Prostate gland (tissue), 2 donors: ENCODE measurements at regions not wholly inside any gene's neighbourhood (a gene's known extent, or its start where the extent isn't known, plus 50 kb on each side); places are given as distances from the start of the nearest gene placed in this dataset.

Experiments used
- DNase-seq: peaks from one replicate; pipeline ENCODE4 v3.0.0-alpha.2; 2019; ENCODE audit warnings: low spot score
- H3K27ac ChIP-seq, 2 donors: fragments of 200-600 bp; sonication (generic); 2 replicates each; pipeline ENCODE4 v1.5.1; 2017 to 2019
- H3K27me3 ChIP-seq: fragments of 200-600 bp; sonication (generic); replicated peaks from 2 replicates; pipeline ENCODE4 v1.5.1; 2019; ENCODE audit not compliant: insufficient read depth
- H3K36me3 ChIP-seq, 2 donors: fragments of 200-600 bp; sonication (generic); 1 replicate in 1 of 2; 2 replicates in 1 of 2; pipeline versions ENCODE4 v1.5.1 to v1.8.1; 2017 to 2019
- H3K4me1 ChIP-seq: fragments of 200-600 bp; sonication (generic); replicated peaks from 2 replicates; pipeline ENCODE4 v1.5.1; 2019
- H3K4me3 ChIP-seq, 2 donors: fragments of 200-600 bp; sonication (generic); 2 replicates each; pipeline ENCODE4 v1.5.1; 2017 to 2019
- H3K9me3 ChIP-seq: fragments of 200-600 bp; sonication (generic); 2 replicates; pipeline ENCODE4 v1.5.1; 2017
- POLR2A ChIP-seq: fragments of 450-650 bp; IDR thresholded peaks from one replicate; pipeline ENCODE4 v1.6.1; 2016; ENCODE audit warnings: antibody characterized with exemption, mild to moderate bottlenecking
- POLR2AphosphoS5 ChIP-seq: sonication (generic); formaldehyde crosslinking; IDR thresholded peaks from one replicate; pipeline ENCODE4 v1.6.1; 2017; ENCODE audit warnings: antibody characterized with exemption
- WGBS: methylation state at CpG from one replicate; pipeline ENCODE4 v1.1.5; 2018; 5-methylcytosine and 5-hydroxymethylcytosine counted together
- intact Hi-C: fragments of 100-400 bp; cut with DNase I; formaldehyde crosslinking; loops from one replicate; pipeline ENCODE4 v1.14.2; 2022
- TF ChIP-seq, protein P1 (sequence below), 4 experiments: fragments of 200-600 bp in 2 of 4; fragments of 450-650 bp in 2 of 4; sonication (generic) in 2 of 4; IDR thresholded peaks; 1 replicate in 3 of 4; 2 replicates in 1 of 4; pipeline ENCODE4 v1.5.1; 2016 to 2019; ENCODE audit warnings: antibody characterized with exemption in 4 of 4, mild to moderate bottlenecking in 2 of 4, moderate library complexity in 2 of 4

DNA sequence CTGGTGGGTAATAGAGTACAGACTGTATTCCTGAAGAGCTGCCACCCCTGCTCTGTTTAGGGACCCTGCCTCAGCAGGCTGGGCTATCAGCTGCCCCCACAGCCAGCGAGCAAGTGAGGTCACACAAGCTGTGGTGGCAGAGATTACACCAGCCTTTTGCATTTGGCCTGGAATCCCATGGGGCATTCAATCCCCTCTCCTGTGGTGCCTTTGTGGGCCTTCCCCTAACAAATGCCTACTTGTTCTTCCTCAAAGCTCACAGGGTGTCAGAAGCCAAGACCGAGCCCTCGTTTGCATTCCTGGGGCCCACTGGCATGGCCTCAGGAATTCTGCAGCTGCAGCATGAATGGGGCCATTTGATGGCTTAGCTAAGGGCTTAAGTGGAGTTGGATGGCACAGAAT lies 212.7 kb upstream of the PHYHIPL start:
- intact Hi-C loops = loop anchor here (10.0 kb wide), 1 partner anchor 549 kb away; no protein-coding TSS in a partner anchor
- Histone ChIP-seq H3K9me3 (no peaks in the 10 kb centered on the region), H3K36me3 (no peaks in the 10 kb centered on the region), H3K4me1 (no peaks in the 10 kb centered on the region), H3K27me3 (no peaks in the 10 kb centered on the region), H3K27ac (no peak overlapping the region), H3K4me3 (no peak overlapping the region)
- 28% methylated on average over 3 of the region's 3 CpGs for WGBS
- DNase-seq = no peak
- TF ChIP-seq POLR2A (no peak), POLR2AphosphoS5 (no peak)
- TF ChIP-seq, protein P1, sequence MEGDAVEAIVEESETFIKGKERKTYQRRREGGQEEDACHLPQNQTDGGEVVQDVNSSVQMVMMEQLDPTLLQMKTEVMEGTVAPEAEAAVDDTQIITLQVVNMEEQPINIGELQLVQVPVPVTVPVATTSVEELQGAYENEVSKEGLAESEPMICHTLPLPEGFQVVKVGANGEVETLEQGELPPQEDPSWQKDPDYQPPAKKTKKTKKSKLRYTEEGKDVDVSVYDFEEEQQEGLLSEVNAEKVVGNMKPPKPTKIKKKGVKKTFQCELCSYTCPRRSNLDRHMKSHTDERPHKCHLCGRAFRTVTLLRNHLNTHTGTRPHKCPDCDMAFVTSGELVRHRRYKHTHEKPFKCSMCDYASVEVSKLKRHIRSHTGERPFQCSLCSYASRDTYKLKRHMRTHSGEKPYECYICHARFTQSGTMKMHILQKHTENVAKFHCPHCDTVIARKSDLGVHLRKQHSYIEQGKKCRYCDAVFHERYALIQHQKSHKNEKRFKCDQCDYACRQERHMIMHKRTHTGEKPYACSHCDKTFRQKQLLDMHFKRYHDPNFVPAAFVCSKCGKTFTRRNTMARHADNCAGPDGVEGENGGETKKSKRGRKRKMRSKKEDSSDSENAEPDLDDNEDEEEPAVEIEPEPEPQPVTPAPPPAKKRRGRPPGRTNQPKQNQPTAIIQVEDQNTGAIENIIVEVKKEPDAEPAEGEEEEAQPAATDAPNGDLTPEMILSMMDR (IDR thresholded peaks at IDR 0.05) = no peak

DNA sequence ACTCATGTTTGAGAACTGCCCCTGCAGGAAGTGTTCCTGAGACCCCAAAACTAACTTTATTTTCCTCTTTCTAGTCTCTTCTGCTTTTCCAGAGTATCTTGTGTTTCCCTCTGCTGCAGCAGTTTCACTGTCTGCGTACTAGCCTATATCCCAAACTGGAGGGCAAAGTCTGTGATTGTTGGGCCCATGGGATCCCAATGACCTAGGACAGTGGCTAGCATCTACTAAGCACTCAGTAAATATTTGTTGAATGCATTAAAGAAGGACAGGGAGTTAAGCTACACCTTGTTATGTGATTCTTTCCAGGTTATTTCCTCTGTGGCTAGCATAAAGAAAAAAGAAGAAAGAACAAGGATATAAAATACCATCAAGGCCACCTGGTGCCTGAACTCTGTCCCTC lies 210.6 kb upstream of the PHYHIPL start:
- no peak overlapping the region for H3K27ac ChIP-seq
- intact Hi-C loops = loop anchor here (10.0 kb wide), 1 partner anchor 551 kb away; no protein-coding TSS in a partner anchor
- no peaks in the 10 kb centered on the region for H3K27me3 ChIP-seq
- H3K36me3 ChIP-seq = no peaks in the 10 kb centered on the region
- DNase-seq = no peak
- H3K9me3 ChIP-seq = no peaks in the 10 kb centered on the region
- H3K4me1 ChIP-seq = no peaks in the 10 kb centered on the region
- TF ChIP-seq POLR2AphosphoS5 (no peak), POLR2A (no peak)
- TF ChIP-seq, protein P1 (IDR thresholded peaks at IDR 0.05) = no peak
- WGBS = 97% methylated on average over 1 of the region's 1 CpG
- H3K4me3 ChIP-seq = no peak overlapping the region

DNA sequence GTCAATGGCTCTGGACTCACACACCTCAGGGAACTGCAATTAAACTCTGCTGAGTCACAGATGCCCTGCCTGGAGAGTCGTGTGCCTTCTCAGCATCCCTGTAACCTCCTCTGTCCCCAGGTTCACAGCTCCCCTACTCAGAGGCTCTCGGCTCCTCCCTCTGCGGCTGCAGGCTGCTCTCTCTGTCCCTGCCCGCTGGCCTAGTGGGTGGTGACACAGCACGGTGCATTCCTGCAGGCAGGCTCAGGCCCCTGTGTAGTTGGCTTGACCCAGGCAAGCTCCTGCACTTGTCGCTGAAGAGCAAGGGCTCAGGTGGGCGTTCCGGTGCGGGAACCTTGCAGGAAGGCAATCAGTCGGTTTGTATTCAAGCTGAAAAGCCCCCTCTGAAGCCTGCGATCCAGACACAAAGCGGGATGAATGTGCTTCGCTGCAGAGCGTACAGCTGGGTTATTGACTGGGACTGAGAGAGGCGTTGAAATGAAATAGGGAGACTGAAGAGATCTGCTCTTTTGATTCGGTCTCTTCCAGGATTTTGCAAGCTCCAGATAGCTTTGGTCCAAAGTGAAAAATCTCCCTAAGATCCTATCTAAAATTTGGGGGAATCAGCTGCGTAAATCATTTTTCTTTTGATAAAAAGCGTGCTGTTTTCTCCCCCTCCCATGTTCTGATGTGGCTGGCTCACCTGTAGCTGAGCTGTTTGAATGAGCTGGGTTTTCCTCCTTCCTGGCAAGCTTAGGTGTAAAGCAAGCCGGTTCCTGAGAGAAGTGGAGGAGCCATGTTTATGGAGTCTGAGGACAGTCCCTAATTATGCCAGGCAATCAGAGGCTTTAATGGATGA lies 208.7 kb upstream of the PHYHIPL start:
- Histone ChIP-seq H3K4me3 (no peak overlapping the region), H3K9me3 (no peaks in the 10 kb centered on the region), H3K36me3 (no peaks in the 10 kb centered on the region), H3K4me1 (no peaks in the 10 kb centered on the region), H3K27me3 (no peaks in the 10 kb centered on the region), H3K27ac (no peak overlapping the region)
- intact Hi-C loops = loop anchor here (10.0 kb wide), 1 partner anchor 553 kb away; no protein-coding TSS in a partner anchor
- peak; percentile 24 for DNase-seq
- TF ChIP-seq POLR2A (no peak), POLR2AphosphoS5 (no peak)
- TF ChIP-seq, protein P1 (IDR thresholded peaks at IDR 0.05) = no peak
- WGBS = 17% methylated on average over 19 of the region's 19 CpGs

DNA sequence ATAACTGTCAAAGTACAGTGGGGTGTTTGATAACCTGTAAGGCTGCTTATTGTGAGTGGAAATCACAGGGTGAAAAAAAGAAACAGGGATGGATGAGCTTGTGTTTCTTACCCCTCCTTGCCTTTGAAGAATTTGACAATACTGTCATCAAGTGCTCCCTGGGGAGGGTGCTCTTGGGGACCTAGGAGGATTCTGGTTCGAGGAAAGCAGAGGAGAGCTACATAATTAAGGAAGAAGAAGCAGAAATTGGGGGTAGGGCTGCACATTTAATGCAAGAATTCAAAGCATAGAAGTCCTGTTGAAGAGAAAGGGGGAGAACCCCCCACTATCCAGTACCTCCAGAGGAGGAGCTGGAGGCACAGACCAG lies 208.1 kb upstream of the PHYHIPL start:
- Histone ChIP-seq H3K36me3 (no peaks in the 10 kb centered on the region), H3K27ac (no peak overlapping the region), H3K4me3 (no peak overlapping the region), H3K9me3 (no peaks in the 10 kb centered on the region), H3K4me1 (no peaks in the 10 kb centered on the region), H3K27me3 (no peaks in the 10 kb centered on the region)
- no peak for DNase-seq
- intact Hi-C loops = loop anchor here (10.0 kb wide), 1 partner anchor 554 kb away; no protein-coding TSS in a partner anchor
- TF ChIP-seq, protein P1 (IDR thresholded peaks at IDR 0.05) = no peak
- TF ChIP-seq POLR2A (no peak), POLR2AphosphoS5 (no peak)
- 41% methylated on average over 1 of the region's 1 CpG for WGBS

DNA sequence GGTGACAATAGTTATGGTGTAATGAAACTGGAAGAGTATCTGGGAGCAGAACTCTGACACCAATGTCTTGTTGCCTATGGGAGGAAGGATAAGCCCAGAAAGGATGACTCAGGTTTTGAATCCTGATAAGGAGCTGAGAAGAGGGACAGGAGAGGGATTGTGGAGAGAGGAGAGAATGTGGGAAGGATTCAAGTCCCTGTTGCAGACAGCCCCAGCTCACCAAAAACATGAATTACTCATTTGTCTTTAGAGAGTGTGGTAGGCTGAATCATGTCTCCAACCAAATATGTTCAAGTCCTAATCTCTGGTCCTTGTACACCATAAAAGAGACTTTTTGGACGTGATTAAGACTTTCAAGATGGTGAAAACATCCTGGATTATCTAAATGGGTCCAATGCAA lies 206.9 kb upstream of the PHYHIPL start:
- DNase-seq = no peak
- H3K9me3 ChIP-seq = no peaks in the 10 kb centered on the region
- no peak overlapping the region for H3K27ac ChIP-seq
- intact Hi-C loops = loop anchor here (10.0 kb wide), 1 partner anchor 555 kb away; no protein-coding TSS in a partner anchor
- H3K36me3 ChIP-seq = no peaks in the 10 kb centered on the region
- TF ChIP-seq, protein P1 (IDR thresholded peaks at IDR 0.05) = no peak
- no peak for TF ChIP-seq POLR2A
- no peak for TF ChIP-seq POLR2AphosphoS5
- no peaks in the 10 kb centered on the region for H3K4me1 ChIP-seq
- 100% methylated on average over 1 of the region's 1 CpG for WGBS
- no peaks in the 10 kb centered on the region for H3K27me3 ChIP-seq
- H3K4me3 ChIP-seq = no peak overlapping the region
